Mucosa of descending colon (tissue), 3 donors: ENCODE measurements at regions not wholly inside any gene's neighbourhood (a gene's known extent, or its start where the extent isn't known, plus 50 kb on each side); places are given as distances from the start of the nearest gene placed in this dataset.

ENCODE experiments used
- ATAC-seq: fragments of 200-7000 bp; cut with Tn5 transposase; one replicate; pipeline ENCODE4 v1.9.1; 2020; ENCODE audit warnings: mild to moderate bottlenecking, moderate library complexity
- DNase-seq, 3 donors: peaks; one replicate each; pipeline ENCODE4 v3.0.0-alpha.2; 2020
- H3K36me3 ChIP-seq: fragments of 200-600 bp; one replicate; pipeline ENCODE4 v1.8.0; 2021; ENCODE audit warnings: low read depth, mild to moderate bottlenecking
- H3K4me1 ChIP-seq: fragments of 200-600 bp; one replicate; pipeline ENCODE4 v1.8.0; 2021; ENCODE audit warnings: low read depth, mild to moderate bottlenecking
- H3K4me3 ChIP-seq: fragments of 200-600 bp; one replicate; pipeline ENCODE4 v1.8.0; 2021; ENCODE audit warnings: mild to moderate bottlenecking
- H3K9me3 ChIP-seq: fragments of 200-600 bp; one replicate; pipeline ENCODE4 v1.8.0; 2021; ENCODE audit warnings: mild to moderate bottlenecking
- CTCF ChIP-seq: fragments of 200-600 bp; IDR thresholded peaks from one replicate; pipeline ENCODE4 v1.8.0; 2022; ENCODE audit warnings: antibody characterized with exemption, mild to moderate bottlenecking
- intact Hi-C, 2 donors: fragments of 100-400 bp; cut with DNase I in 1 of 2; cut with micrococcal nuclease in 1 of 2; formaldehyde crosslinking; loops; one replicate each; pipeline versions ENCODE4 v1.11.0 to v1.11.1; 2022; cut with DNase I, micrococcal nuclease
- donor health status: DM: no; HTN: no; CAD: no; lungs with moderate emphysema.
- donor health status: DM: no; HTN: no; CAD: no.
- donor health status: DM: no; HTN: yes; CAD: no.

- intact Hi-C loops, result no loop called here
- TF ChIP-seq CTCF, result no peak
- no peaks in the 10 kb centered on the region for H3K4me1 ChIP-seq
- H3K36me3 ChIP-seq, result no peaks in the 10 kb centered on the region
- DNase-seq, result no peak
- no peaks in the 10 kb centered on the region for H3K9me3 ChIP-seq
- ATAC-seq, result no peak
- no peak overlapping the region for H3K4me3 ChIP-seq
Measured at GRCh38 chrX:6407542-6407941, 127.4 kb downstream of the VCX3A start.

- TF ChIP-seq CTCF, result no peak
- no peaks in the 10 kb centered on the region for H3K9me3 ChIP-seq
- ATAC-seq (no peak), DNase-seq (no peak)
- no peaks in the 10 kb centered on the region for H3K4me1 ChIP-seq
- intact Hi-C loops, result no loop called here
- no peaks in the 10 kb centered on the region for H3K36me3 ChIP-seq
- H3K4me3 ChIP-seq, result no peak overlapping the region
Measured at GRCh38 chrX:6386837-6387236, 148.1 kb downstream of the VCX3A start.

GRCh38 chrX:6384921-6385320, 150.0 kb downstream of the VCX3A start:
- TF ChIP-seq CTCF, result no peak
- H3K4me3 ChIP-seq, result no peak overlapping the region
- DNase-seq (no peak), ATAC-seq (no peak)
- H3K9me3 ChIP-seq, result no peaks in the 10 kb centered on the region
- intact Hi-C loops, result no loop called here
- no peaks in the 10 kb centered on the region for H3K36me3 ChIP-seq
- H3K4me1 ChIP-seq, result no peaks in the 10 kb centered on the region

GRCh38 chrX:6384371-6384770, 150.5 kb downstream of the VCX3A start:
- DNase-seq (no peak), ATAC-seq (no peak)
- intact Hi-C loops, result no loop called here
- H3K4me3 ChIP-seq, result no peak overlapping the region
- no peak for TF ChIP-seq CTCF
- no peaks in the 10 kb centered on the region for H3K4me1 ChIP-seq
- no peaks in the 10 kb centered on the region for H3K36me3 ChIP-seq
- H3K9me3 ChIP-seq, result no peaks in the 10 kb centered on the region

DNA sequence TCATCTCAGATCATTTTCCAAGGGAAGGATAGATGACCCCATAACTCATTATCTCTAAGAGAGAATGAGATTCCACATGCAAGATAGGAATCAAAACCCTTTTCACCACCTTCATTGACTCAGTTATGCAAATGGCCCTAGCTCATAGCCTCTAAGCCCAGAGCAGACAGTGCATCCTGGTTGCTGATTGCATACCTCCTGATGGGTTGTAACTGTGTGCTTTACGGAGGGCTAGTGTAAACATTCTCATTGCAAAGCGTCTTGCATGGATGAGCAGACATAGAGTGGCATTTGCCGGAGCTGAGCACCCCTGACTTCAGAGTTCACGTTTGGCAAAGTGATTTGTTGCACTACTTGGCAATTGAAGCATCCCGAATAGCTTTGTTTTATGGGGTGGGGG, 151.0 kb downstream of the VCX3A start:
- intact Hi-C loops, result no loop called here
- no peak for DNase-seq
- ATAC-seq, result no peak
- Histone ChIP-seq H3K36me3 (no peaks in the 10 kb centered on the region), H3K9me3 (no peaks in the 10 kb centered on the region), H3K4me1 (no peaks in the 10 kb centered on the region), H3K4me3 (no peak overlapping the region)
- no peak for TF ChIP-seq CTCF

GRCh38 chrX:6383488-6383887, 151.4 kb downstream of the VCX3A start:
- TF ChIP-seq CTCF, result no peak
- Histone ChIP-seq H3K4me1 (no peaks in the 10 kb centered on the region), H3K9me3 (no peaks in the 10 kb centered on the region), H3K4me3 (no peak overlapping the region), H3K36me3 (no peaks in the 10 kb centered on the region)
- ATAC-seq (no peak), DNase-seq (no peak)
- intact Hi-C loops, result no loop called here
